ENCODE measurements at regions not wholly inside any gene's neighbourhood (a gene's known extent, or its start where the extent isn't known, plus 50 kb on each side); places are given as distances from the start of the nearest gene placed in this dataset.

DNA sequence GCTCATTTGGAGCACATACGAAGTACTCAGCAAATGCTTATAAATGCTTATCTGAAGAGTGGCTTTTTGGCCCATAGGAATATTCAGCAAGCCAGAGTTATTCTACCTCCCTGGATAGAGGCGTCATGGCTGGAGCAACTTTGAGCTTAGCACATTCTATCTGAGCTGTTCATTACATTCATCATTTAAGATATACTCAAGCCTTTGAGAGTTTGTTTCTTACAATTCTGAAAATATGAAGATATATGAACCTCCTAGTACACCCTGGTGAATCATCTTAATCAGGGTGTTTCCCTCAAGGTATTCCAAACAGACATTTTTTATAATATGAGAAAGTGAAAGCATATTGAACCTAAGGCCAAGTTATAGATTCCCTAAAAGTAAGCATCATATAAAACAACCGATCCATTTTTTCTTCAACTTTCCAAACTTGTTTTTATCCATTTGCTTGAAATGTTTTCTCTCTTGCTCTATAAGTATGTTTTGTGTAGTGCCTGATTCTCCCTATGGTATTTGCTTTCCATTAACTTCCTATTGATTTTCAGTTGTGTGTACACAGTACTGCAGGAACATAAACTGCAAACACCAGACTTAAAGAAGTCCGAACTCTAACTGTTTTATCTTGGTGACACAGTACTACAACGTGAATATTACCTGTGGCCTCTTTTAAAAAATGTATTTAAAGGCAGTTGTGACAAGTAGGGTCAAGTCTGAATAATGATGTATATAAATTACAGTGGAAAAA lies 139.7 kb upstream of the PTPRK start:
- Histone ChIP-seq H3K4me2 (no peak overlapping the region), H3K27me3 (no peaks in the 10 kb centered on the region), H3K4me1 (peaks cover 0 to 34% (median 0%) of the 10 kb centered on the region in 10 experiments; a peak in 6 of 20 replicates), H3K27ac (no peak overlapping the region), H3K9ac (no peak overlapping the region), H3K4me3 (no peak overlapping the region), H3K9me3 (replicated peaks in 1 of 11) (no peaks in the 10 kb centered on the region), H4K20me1 (no peaks in the 10 kb centered on the region), H3K36me3 (no peaks in the 10 kb centered on the region)
- TF ChIP-seq Cebpa-rat (IDR thresholded peaks at IDR 0.05) = no peak

DNA sequence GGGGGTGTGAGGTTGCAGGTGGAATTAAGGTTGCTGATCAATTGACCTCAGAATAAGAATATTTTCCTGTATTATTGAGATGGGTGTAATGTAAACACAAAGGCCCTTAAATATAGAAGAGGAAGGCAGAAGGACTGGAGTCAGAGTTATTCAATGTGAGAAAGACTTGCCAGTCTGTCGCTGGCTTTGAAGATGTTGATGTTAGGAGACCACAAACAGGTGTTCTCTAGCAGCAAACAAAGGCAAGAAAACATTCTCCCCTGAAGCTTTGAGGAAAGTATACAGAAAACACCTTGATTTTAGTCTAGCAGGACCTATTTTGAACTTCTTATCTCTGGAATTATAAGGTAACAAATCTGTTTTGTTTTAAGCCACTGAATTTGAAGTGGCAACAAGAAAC lies 138.9 kb upstream of the PTPRK start:
- TF ChIP-seq Cebpa-rat (IDR thresholded peaks at IDR 0.05) = no peak
- H4K20me1 ChIP-seq = no peaks in the 10 kb centered on the region
- peaks cover 0 to 34% (median 0%) of the 10 kb centered on the region in 10 experiments; a peak in 6 of 20 replicates for H3K4me1 ChIP-seq
- no peak overlapping the region for H3K4me2 ChIP-seq
- no peak overlapping the region for H3K27ac ChIP-seq
- no peaks in the 10 kb centered on the region for H3K27me3 ChIP-seq
- H3K36me3 ChIP-seq = no peaks in the 10 kb centered on the region
- no peak overlapping the region for H3K4me3 ChIP-seq
- no peaks in the 10 kb centered on the region for H3K9me3 ChIP-seq (replicated peaks in 1 of 11)
- no peak overlapping the region for H3K9ac ChIP-seq

DNA sequence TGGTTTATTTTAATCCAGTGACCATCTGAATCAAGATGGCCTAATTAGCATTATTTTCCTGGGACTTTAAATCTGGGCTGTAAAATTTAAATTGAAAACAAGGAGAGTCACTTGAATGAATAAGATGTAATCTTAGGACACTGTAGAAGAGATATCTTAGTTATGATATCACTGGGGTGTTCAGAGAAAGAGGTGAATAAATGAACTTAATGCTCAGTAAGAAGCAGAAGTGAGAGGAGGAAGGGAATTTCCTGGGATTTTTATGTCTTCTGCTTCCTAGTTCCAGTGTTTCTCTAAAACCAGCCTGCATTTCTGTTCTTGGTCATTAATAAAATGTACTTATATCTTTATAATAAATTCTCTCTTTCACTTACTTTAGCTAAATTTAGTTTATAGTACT lies 136.8 kb upstream of the PTPRK start:
- TF ChIP-seq Cebpa-rat (IDR thresholded peaks at IDR 0.05) = no peak
- Histone ChIP-seq H3K27ac (peak overlapping the region in 3 of 11 experiments; percentile 34 to 73 (median 63); a peak in 5 of 22 replicates), H3K4me1 (peaks cover 0 to 34% (median 0%) of the 10 kb centered on the region in 10 experiments; a peak in 6 of 20 replicates), H3K27me3 (no peaks in the 10 kb centered on the region), H3K4me2 (peak overlapping the region in 3 of 11 experiments; percentile 44 to 79 (median 79); a peak in 5 of 22 replicates), H3K9ac (0 out of 22 replicates have a peak overlapping the region, but pooled peaks of 1 of the 11 experiments have one; percentile 15), H3K36me3 (no peaks in the 10 kb centered on the region), H4K20me1 (no peaks in the 10 kb centered on the region), H3K4me3 (no peak overlapping the region), H3K9me3 (replicated peaks in 1 of 11) (no peaks in the 10 kb centered on the region)

- no peaks in the 10 kb centered on the region for H3K9me3 ChIP-seq (replicated peaks in 1 of 11)
- peak overlapping the region in 3 of 11 experiments; percentile 42 to 73 (median 63); a peak in 7 of 22 replicates for H3K27ac ChIP-seq
- no peak overlapping the region for H3K4me3 ChIP-seq
- H4K20me1 ChIP-seq = no peaks in the 10 kb centered on the region
- peak overlapping the region in 3 of 11 experiments; percentile 51 to 79 (median 64); a peak in 6 of 22 replicates for H3K4me2 ChIP-seq
- H3K36me3 ChIP-seq = no peaks in the 10 kb centered on the region
- no peak for TF ChIP-seq Cebpa-rat (IDR thresholded peaks at IDR 0.05)
- peaks cover 0 to 34% (median 0%) of the 10 kb centered on the region in 10 experiments; a peak in 6 of 20 replicates for H3K4me1 ChIP-seq
- no peaks in the 10 kb centered on the region for H3K27me3 ChIP-seq
- no peak overlapping the region for H3K9ac ChIP-seq
These were observed 135.6 kb upstream of the PTPRK start for GRCh38 chr6:128655978-128656498.

- no peaks in the 10 kb centered on the region for H3K9me3 ChIP-seq (replicated peaks in 1 of 11)
These were observed 127.7 kb upstream of the PTPRK start for GRCh38 chr6:128648022-128648598.

DNA sequence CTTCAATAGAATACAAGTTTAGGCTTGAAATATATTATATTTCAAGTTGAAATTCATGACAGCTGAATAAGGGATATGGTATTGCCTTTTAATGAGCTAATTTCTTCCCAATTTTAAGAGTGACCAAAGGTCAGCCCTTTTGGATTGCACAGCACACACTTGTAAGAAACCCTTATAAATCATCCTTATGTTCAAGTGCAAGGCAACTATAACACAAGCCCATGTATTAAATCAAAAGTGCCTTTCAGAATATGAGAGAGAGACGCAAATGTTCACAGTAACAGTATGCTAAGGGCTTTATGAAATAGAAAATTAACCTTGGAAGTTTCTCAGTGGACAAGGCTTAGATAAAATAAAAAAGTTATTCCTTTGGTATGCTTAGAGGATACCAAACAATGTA lies 121.7 kb upstream of the PTPRK start:
- H3K36me3 ChIP-seq = no peaks in the 10 kb centered on the region

More at GRCh38 chr6:128648022-128648598, 127.7 kb upstream of the PTPRK start:
- TF ChIP-seq Cebpa-rat (IDR thresholded peaks at IDR 0.05) = no peak
- no peak overlapping the region for H3K4me3 ChIP-seq
- no peaks in the 10 kb centered on the region for H3K36me3 ChIP-seq
- H3K9ac ChIP-seq = no peak overlapping the region
- no peaks in the 10 kb centered on the region for H3K4me1 ChIP-seq
- H3K27ac ChIP-seq = no peak overlapping the region
- H3K27me3 ChIP-seq = no peaks in the 10 kb centered on the region
- no peak overlapping the region for H3K4me2 ChIP-seq
- no peaks in the 10 kb centered on the region for H4K20me1 ChIP-seq

DNA sequence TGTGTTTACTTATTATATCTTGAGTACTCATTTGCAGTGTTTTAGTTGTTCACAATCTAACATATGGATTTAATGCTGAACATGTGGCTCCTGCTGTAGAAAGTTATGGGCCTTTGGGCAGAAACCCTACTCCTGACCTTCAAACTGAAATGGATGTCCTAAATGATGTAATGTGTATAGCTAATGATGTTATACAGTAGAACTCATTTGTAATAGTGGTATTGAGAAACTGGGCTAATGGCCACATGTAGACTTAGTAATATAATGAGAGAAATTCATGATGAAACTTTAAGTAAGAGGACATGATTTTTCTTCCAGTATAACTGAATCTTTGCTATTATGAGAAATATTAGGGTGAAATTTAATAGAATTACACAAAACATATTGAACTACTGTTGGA lies 121.3 kb upstream of the PTPRK start:
- H3K27me3 ChIP-seq = no peaks in the 10 kb centered on the region
- no peaks in the 10 kb centered on the region for H3K4me1 ChIP-seq
- TF ChIP-seq Cebpa-rat (IDR thresholded peaks at IDR 0.05) = no peak
- H3K36me3 ChIP-seq = no peaks in the 10 kb centered on the region
- no peaks in the 10 kb centered on the region for H4K20me1 ChIP-seq
- no peak overlapping the region for H3K9ac ChIP-seq
- no peak overlapping the region for H3K4me3 ChIP-seq
- H3K27ac ChIP-seq = no peak overlapping the region
- H3K9me3 ChIP-seq (replicated peaks in 1 of 11) = no peaks in the 10 kb centered on the region
- no peak overlapping the region for H3K4me2 ChIP-seq

More for the DNA sequence above, 121.7 kb upstream of the PTPRK start:
- Histone ChIP-seq H3K4me1 (no peaks in the 10 kb centered on the region), H3K9me3 (replicated peaks in 1 of 11) (no peaks in the 10 kb centered on the region), H3K9ac (no peak overlapping the region), H4K20me1 (no peaks in the 10 kb centered on the region), H3K27me3 (no peaks in the 10 kb centered on the region), H3K4me2 (no peak overlapping the region), H3K4me3 (no peak overlapping the region), H3K27ac (no peak overlapping the region)
- no peak for TF ChIP-seq Cebpa-rat (IDR thresholded peaks at IDR 0.05)

- no peak for TF ChIP-seq Cebpa-rat (IDR thresholded peaks at IDR 0.05)
- no peak overlapping the region for H3K4me2 ChIP-seq
These were observed 118.4 kb upstream of the PTPRK start for GRCh38 chr6:128638817-128639216.

GRCh38 chr6:128635219-128635618 lies 114.8 kb upstream of the PTPRK start:
- no peak for TF ChIP-seq Cebpa-rat (IDR thresholded peaks at IDR 0.05)
- Histone ChIP-seq H3K4me2 (no peak overlapping the region), H4K20me1 (no peaks in the 10 kb centered on the region), H3K4me1 (peaks cover 0 to 13% (median 0%) of the 10 kb centered on the region in 10 experiments; a peak in 3 of 20 replicates), H3K36me3 (no peaks in the 10 kb centered on the region), H3K9ac (no peak overlapping the region), H3K27ac (no peak overlapping the region), H3K4me3 (no peak overlapping the region), H3K9me3 (replicated peaks in 1 of 11) (no peaks in the 10 kb centered on the region), H3K27me3 (no peaks in the 10 kb centered on the region)

More at GRCh38 chr6:128638817-128639216, 118.4 kb upstream of the PTPRK start:
- H3K27ac ChIP-seq = no peak overlapping the region
- H3K9ac ChIP-seq = no peak overlapping the region
- no peaks in the 10 kb centered on the region for H3K9me3 ChIP-seq (replicated peaks in 1 of 11)
- no peaks in the 10 kb centered on the region for H4K20me1 ChIP-seq
- H3K4me3 ChIP-seq = no peak overlapping the region
- H3K36me3 ChIP-seq = no peaks in the 10 kb centered on the region
- H3K4me1 ChIP-seq = no peaks in the 10 kb centered on the region
- H3K27me3 ChIP-seq = no peaks in the 10 kb centered on the region

Measured in BLaER1 treated with 17β-estradiol and CSF1 and Interleukin-3, amounts not matched to agents 10 nM and 100 nM (cell line).